K562 (cell line): ENCODE measurements at regions not wholly inside any gene's neighbourhood (a gene's known extent, or its start where the extent isn't known, plus 50 kb on each side); places are given as distances from the start of the nearest gene placed in this dataset.

Experiments
- ATAC-seq: fragments of 200-7000 bp; cut with Tn5 transposase; 3 replicates; pipeline ENCODE4 v1.9.1; 2020; ENCODE audit warnings: moderate library complexity
- BruUV-seq: library from RNA; stranded (reverse); fragments of 400-500 nt; replicated peaks from 2 replicates; lab custom pipeline; 2021; lab: Mats Ljungman, UMichigan
- CTCF ChIA-PET: fragments of 300-600 bp; formaldehyde crosslinking; extraction: SDS; loops from one replicate; lab custom pipeline; 2021; ENCODE audit warnings: low intra/inter-chr PET ratio; lab: Yijun Ruan, JAX
- POLR2A ChIA-PET: fragments of 300-600, 350-650 bp; sonication (Branson Sonifier 250); formaldehyde crosslinking; extraction: SDS; loops from one replicate; lab custom pipeline; 2021; ENCODE audit warnings: antibody characterized with exemption, inconsistent platforms; lab: Yijun Ruan, JAX
- DNase-seq, 4 experiments: peaks; one replicate each; pipeline versions ENCODE4 v3.0.0 to v3.0.0-alpha.2; 2011 to 2018; ENCODE audit warnings: low spot score in 3 of 4, mixed read lengths in 3 of 4; ENCODE audit errors: extremely low read depth in 1 of 4
- FAIRE-seq: peaks from 2 replicates; lab custom pipeline; 2011; peaks lifted over from hg19 to GRCh38; lab: Jason Lieb, UNC
- H2AFZ ChIP-seq: 2 replicates; pipeline ENCODE4 v1.6.0; 2011; ENCODE audit warnings: low read depth, low read length, control low read depth, inconsistent platforms
- H3K27ac ChIP-seq: fragments of 200-600 bp; 3 replicates; pipeline ENCODE4 v1.8.0; 2011; ENCODE audit warnings: low read depth, mild to moderate bottlenecking, control low read depth, inconsistent platforms, low read length, moderate library complexity, mixed read lengths; ENCODE audit errors: extremely low read depth
- H3K27me3 ChIP-seq, 2 experiments: fragments of 300-600 bp in 1 of 2; 2 replicates in 1 of 2; 3 replicates in 1 of 2; pipeline versions ENCODE4 v1.6.0 to v1.8.0; 2011; ENCODE audit warnings: inconsistent platforms in 2 of 2, low read length in 2 of 2, mild to moderate bottlenecking in 1 of 2, mixed read lengths in 1 of 2, moderate library complexity in 1 of 2; ENCODE audit not compliant: control insufficient read depth in 2 of 2, insufficient read depth in 2 of 2
- H3K36me3 ChIP-seq: fragments of 300-600 bp; 3 replicates; pipeline ENCODE4 v1.8.0; 2011; ENCODE audit warnings: mild to moderate bottlenecking, low read length, inconsistent platforms; ENCODE audit not compliant: control insufficient read depth, insufficient read depth
- H3K4me1 ChIP-seq, 2 experiments: fragments of 200-600 bp in 1 of 2; replicated peaks in 1 of 2; 2 replicates in 1 of 2; 3 replicates in 1 of 2; pipeline versions ENCODE4 v1.5.1 to v1.8.0; 2011; ENCODE audit warnings: inconsistent platforms in 2 of 2, low read length in 2 of 2, mild to moderate bottlenecking in 1 of 2, mixed read lengths in 1 of 2, moderate library complexity in 1 of 2; ENCODE audit not compliant: control insufficient read depth in 2 of 2, insufficient read depth in 2 of 2
- H3K4me2 ChIP-seq: 2 replicates; pipeline ENCODE4 v1.6.1; 2011; ENCODE audit warnings: low read length, control low read depth, inconsistent platforms, mixed read lengths; ENCODE audit not compliant: insufficient read depth
- H3K4me3 ChIP-seq: fragments of 200-600 bp; sonication (generic), shearing (Covaris generic); 2 replicates; pipeline ENCODE4 v1.5.1; 2016; ENCODE audit warnings: control low read depth, inconsistent platforms
- H3K79me2 ChIP-seq: fragments of 200-600 bp; 3 replicates; pipeline ENCODE4 v1.8.0; 2011; ENCODE audit warnings: low read length, inconsistent platforms; ENCODE audit not compliant: control insufficient read depth, insufficient read depth
- H3K9ac ChIP-seq, 2 experiments: 2 replicates each; pipeline versions ENCODE4 v1.6.0 to v1.6.1; 2011; ENCODE audit warnings: low read depth in 2 of 2, low read length in 2 of 2, control low read depth in 1 of 2, inconsistent platforms in 1 of 2, mild to moderate bottlenecking in 1 of 2, mixed read lengths in 1 of 2; ENCODE audit not compliant: insufficient read depth in 1 of 2
- H3K9me1 ChIP-seq: one replicate; pipeline ENCODE4 v1.6.0; 2011; ENCODE audit warnings: inconsistent platforms, mild to moderate bottlenecking, low read length, moderate library complexity; ENCODE audit not compliant: control insufficient read depth, insufficient read depth
- H3K9me3 ChIP-seq: replicated peaks from 2 replicates; pipeline ENCODE4 v1.5.1; 2011; ENCODE audit warnings: low read depth, low read length, inconsistent platforms; ENCODE audit not compliant: control insufficient read depth, insufficient read depth
- H4K20me1 ChIP-seq: replicated peaks from 2 replicates; pipeline ENCODE4 v1.6.1; 2011; ENCODE audit warnings: low read length, inconsistent platforms, mixed read lengths; ENCODE audit not compliant: control insufficient read depth, insufficient read depth
- COPS2 ChIP-seq: fragments of 450-650 bp; conservative IDR thresholded peaks from 2 replicates; pipeline ENCODE4 v1.6.1; 2016; ENCODE audit warnings: mild to moderate bottlenecking, moderate library complexity
- FOXK2 ChIP-seq, 2 experiments: fragments of 450-650 bp; IDR thresholded peaks in 1 of 2; conservative IDR thresholded peaks in 1 of 2; 2 replicates each; pipeline ENCODE4 v1.6.1; 2016; ENCODE audit warnings: low read depth in 2 of 2, mild to moderate bottlenecking in 1 of 2
- FOXM1 ChIP-seq, 2 experiments: fragments of 450-650 bp in 1 of 2; sonication (generic) in 1 of 2; formaldehyde crosslinking in 1 of 2; IDR thresholded peaks; 2 replicates each; pipeline versions ENCODE4 v1.6.1 to v1.9.0; 2017 to 2022; ENCODE audit warnings: low read depth in 2 of 2, mild to moderate bottlenecking in 2 of 2, missing genetic modification reagents in 1 of 2, moderate library complexity in 1 of 2
- HNRNPH1 ChIP-seq: fragments of 200-400 bp; formaldehyde crosslinking; optimal IDR thresholded peaks from 2 replicates; pipeline ENCODE3; 2017; ENCODE audit warnings: low read depth, mild to moderate bottlenecking, low read length, moderate library complexity
- NONO ChIP-seq, 2 experiments: fragments of 200-400 bp in 1 of 2; fragments of 450-650 bp in 1 of 2; formaldehyde crosslinking in 1 of 2; IDR thresholded peaks; 2 replicates each; pipeline ENCODE4 v1.6.1; 2017; ENCODE audit warnings: low read depth in 2 of 2, mild to moderate bottlenecking in 2 of 2, moderate library complexity in 2 of 2, low read length in 1 of 2
- SMARCE1 ChIP-seq: fragments of 450-650 bp; IDR thresholded peaks from 2 replicates; pipeline ENCODE4 v1.7.1; 2016; ENCODE audit warnings: mild to moderate bottlenecking
- TCF7L2 ChIP-seq: fragments of 150-350 bp; IDR thresholded peaks from 2 replicates; pipeline ENCODE4 v1.6.1; 2016; ENCODE audit warnings: low read depth, mild to moderate bottlenecking, low read length, moderate library complexity
- ZMIZ1 ChIP-seq, 2 experiments: fragments of 150-350 bp in 1 of 2; IDR thresholded peaks; 2 replicates each; pipeline ENCODE4 v1.6.1; 2012 to 2016; ENCODE audit warnings: low read depth in 2 of 2, low read length in 2 of 2, mild to moderate bottlenecking in 1 of 2, moderate library complexity in 1 of 2
- ZNF561 ChIP-seq: fragments of 450-650 bp; formaldehyde crosslinking; conservative IDR thresholded peaks from 2 replicates; pipeline ENCODE4 v1.4.0; 2020; ENCODE audit warnings: mild to moderate bottlenecking, moderate library complexity
- ZNF699 ChIP-seq: fragments of 250-450 bp; sonication (Bioruptor Pico); IDR thresholded peaks from 2 replicates; pipeline ENCODE4 v1.8.0; 2021; ENCODE audit warnings: mild to moderate bottlenecking, moderate library complexity; ENCODE audit not compliant: insufficient replicate concordance
- WGBS: fragments of 100-300 bp; shearing (Covaris generic); methylation state at CpG from one replicate; pipeline ENCODE4 v1.1.6; 2016; ENCODE audit warnings: low coverage, mixed read lengths; ENCODE audit not compliant: insufficient coverage; ENCODE audit errors: missing lambda C conversion rate; 5-methylcytosine and 5-hydroxymethylcytosine counted together
- in situ Hi-C: fragments of 300-500 bp; cut with MboI; formaldehyde crosslinking; loops from 4 replicates; pipeline ENCODE4 v1.15.0; 2018; ENCODE audit warnings: inconsistent platforms, mixed read lengths
- intact Hi-C: fragments of 100-400 bp; cut with micrococcal nuclease; formaldehyde crosslinking; loops from 2 replicates; pipeline ENCODE4 v1.14.2; 2022
- TF ChIP-seq, protein P1 (sequence below): fragments of 450-650 bp; formaldehyde crosslinking; IDR thresholded peaks from 2 replicates; pipeline ENCODE4 v1.4.0; 2020; ENCODE audit warnings: mild to moderate bottlenecking, moderate library complexity

GRCh38 chr2:59428940-59429339 is 1124.5 kb downstream of the BCL11A start:
- Histone ChIP-seq H3K27me3 (no peaks in the 10 kb centered on the region), H3K36me3 (no peaks in the 10 kb centered on the region), H3K4me2 (no peak overlapping the region), H3K9ac (no peak overlapping the region), H3K79me2 (no peaks in the 10 kb centered on the region), H4K20me1 (no peaks in the 10 kb centered on the region), H3K9me1 (no peaks in the 10 kb centered on the region), H3K4me3 (no peak overlapping the region), H3K9me3 (no peaks in the 10 kb centered on the region; the same call in 1 of the 2 replicates), H3K4me1 (no peaks in the 10 kb centered on the region), H3K27ac (no peak overlapping the region), H2AFZ (no peak overlapping the region)
- TF ChIP-seq ZNF561 (CRISPR knock-in tag) (no peak), TCF7L2 (no peak), FOXM1 (IDR thresholded peaks at IDR 0.05; ENCODE audit: low read depth) (no peak), FOXM1 (CRISPR knock-in tag; IDR thresholded peaks at IDR 0.05; ENCODE audit: low read depth) (no peak), HNRNPH1 (no peak), FOXK2 (conservative IDR thresholded peaks at IDR 0.05 in 1 of 2, IDR thresholded peaks at IDR 0.05 in 1 of 2; ENCODE audit: low read depth in 2 of 2) (no peak), ZNF699 (no peak), COPS2 (no peak), SMARCE1 (no peak), NONO (IDR thresholded peaks at IDR 0.05; ENCODE audit: low read depth in 2 of 2, low read length in 1 of 2) (no peak), ZMIZ1 (IDR thresholded peaks at IDR 0.05; ENCODE audit: low read depth in 2 of 2, low read length in 2 of 2) (no peak)
- TF ChIP-seq, protein P1, sequence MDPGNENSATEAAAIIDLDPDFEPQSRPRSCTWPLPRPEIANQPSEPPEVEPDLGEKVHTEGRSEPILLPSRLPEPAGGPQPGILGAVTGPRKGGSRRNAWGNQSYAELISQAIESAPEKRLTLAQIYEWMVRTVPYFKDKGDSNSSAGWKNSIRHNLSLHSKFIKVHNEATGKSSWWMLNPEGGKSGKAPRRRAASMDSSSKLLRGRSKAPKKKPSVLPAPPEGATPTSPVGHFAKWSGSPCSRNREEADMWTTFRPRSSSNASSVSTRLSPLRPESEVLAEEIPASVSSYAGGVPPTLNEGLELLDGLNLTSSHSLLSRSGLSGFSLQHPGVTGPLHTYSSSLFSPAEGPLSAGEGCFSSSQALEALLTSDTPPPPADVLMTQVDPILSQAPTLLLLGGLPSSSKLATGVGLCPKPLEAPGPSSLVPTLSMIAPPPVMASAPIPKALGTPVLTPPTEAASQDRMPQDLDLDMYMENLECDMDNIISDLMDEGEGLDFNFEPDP (CRISPR knock-in tag), result no peak
- BruUV-seq, result no TSS peak
- POLR2A ChIA-PET, result no interaction called here
- in situ Hi-C loops (no loop called here), intact Hi-C loops (no loop called here)
- ATAC-seq, result no peak
- CTCF ChIA-PET, result no interaction called here
- WGBS, result 0% methylated on average over 3 of the region's 3 CpGs
- no peak for DNase-seq
- no peak for FAIRE-seq
